ENCODE measurements at regions not wholly inside any gene's neighbourhood (a gene's known extent, or its start where the extent isn't known, plus 50 kb on each side); places are given as distances from the start of the nearest gene placed in this dataset.

DNA sequence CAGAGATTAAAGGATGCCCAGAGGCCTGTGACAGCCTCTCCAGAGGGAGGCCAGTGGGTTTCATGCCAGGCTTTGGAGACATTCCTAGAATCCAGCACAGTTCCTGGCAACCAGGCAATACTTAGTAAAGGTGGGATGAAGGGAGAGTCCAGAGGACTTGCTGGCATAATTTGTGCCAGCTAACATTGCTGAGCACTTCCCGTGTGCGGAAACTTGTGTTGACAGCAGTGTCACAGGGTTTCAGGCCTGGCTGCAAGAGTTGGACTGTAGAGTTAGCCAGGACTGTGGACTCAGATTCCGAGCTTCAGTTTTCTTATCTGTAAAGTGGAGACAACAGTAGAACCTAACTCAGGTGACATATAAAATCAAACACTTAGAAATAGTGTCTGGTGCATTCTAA, 141.7 kb downstream of the SALL1 start:
- Histone ChIP-seq H3K9me3 (replicated peaks; ENCODE audit: control insufficient read depth, insufficient read depth, low read length) (peaks cover 12% of the 10 kb centered on the region), H3K79me2 (ENCODE audit: control insufficient read depth, insufficient read depth, low read length) (no peaks in the 10 kb centered on the region), H2AFZ (ENCODE audit: low read depth, low read length) (no peak overlapping the region), H3K9ac (replicated peaks; ENCODE audit: extremely low read depth, insufficient read depth, low read length) (no peak overlapping the region), H3K9me1 (replicated peaks; ENCODE audit: control insufficient read depth, extremely low read depth, insufficient read depth, low read length) (no peaks in the 10 kb centered on the region), H3K4me1 (ENCODE audit: control insufficient read depth, extremely low read depth, insufficient read depth, low read length) (no peaks in the 10 kb centered on the region), H3K4me2 (ENCODE audit: insufficient read depth, low read length) (no peak overlapping the region), H3K27me3 (ENCODE audit: control insufficient read depth in 2 of 2, insufficient read depth in 2 of 2, low read length in 2 of 2) (no peaks in the 10 kb centered on the region), H3K4me3 (replicated peaks in 1 of 3; ENCODE audit: insufficient read depth in 1 of 3, low read depth in 1 of 3, low read length in 3 of 3) (no peak overlapping the region), H4K20me1 (replicated peaks; ENCODE audit: control insufficient read depth, extremely low read depth, insufficient read depth, low read length) (no peaks in the 10 kb centered on the region), H3K36me3 (ENCODE audit: control insufficient read depth in 2 of 2, extremely low read depth in 1 of 2, insufficient read depth in 2 of 2, low read length in 2 of 2) (no peaks in the 10 kb centered on the region), H3K27ac (ENCODE audit: insufficient read depth, low read depth, low read length) (no peak overlapping the region)
- FAIRE-seq (no peak), DNase-seq (ENCODE audit: low read depth, low spot score) (no peak)
- dilution Hi-C loops (cut with MboI; ENCODE audit: extremely low pct_ligation_motif_present, low sequenced_read_pairs) (no loop called here), intact Hi-C loops (cut with micrococcal nuclease) (no loop called here)
- no peak for TF ChIP-seq JUN (IDR thresholded peaks at IDR 0.05; ENCODE audit: borderline replicate concordance, insufficient read depth, insufficient read length, low read depth)
- TF ChIP-seq, protein P1, sequence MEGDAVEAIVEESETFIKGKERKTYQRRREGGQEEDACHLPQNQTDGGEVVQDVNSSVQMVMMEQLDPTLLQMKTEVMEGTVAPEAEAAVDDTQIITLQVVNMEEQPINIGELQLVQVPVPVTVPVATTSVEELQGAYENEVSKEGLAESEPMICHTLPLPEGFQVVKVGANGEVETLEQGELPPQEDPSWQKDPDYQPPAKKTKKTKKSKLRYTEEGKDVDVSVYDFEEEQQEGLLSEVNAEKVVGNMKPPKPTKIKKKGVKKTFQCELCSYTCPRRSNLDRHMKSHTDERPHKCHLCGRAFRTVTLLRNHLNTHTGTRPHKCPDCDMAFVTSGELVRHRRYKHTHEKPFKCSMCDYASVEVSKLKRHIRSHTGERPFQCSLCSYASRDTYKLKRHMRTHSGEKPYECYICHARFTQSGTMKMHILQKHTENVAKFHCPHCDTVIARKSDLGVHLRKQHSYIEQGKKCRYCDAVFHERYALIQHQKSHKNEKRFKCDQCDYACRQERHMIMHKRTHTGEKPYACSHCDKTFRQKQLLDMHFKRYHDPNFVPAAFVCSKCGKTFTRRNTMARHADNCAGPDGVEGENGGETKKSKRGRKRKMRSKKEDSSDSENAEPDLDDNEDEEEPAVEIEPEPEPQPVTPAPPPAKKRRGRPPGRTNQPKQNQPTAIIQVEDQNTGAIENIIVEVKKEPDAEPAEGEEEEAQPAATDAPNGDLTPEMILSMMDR (IDR thresholded peaks at IDR 0.05; ENCODE audit: extremely low read depth in 1 of 2, insufficient read depth in 1 of 2, low read depth in 1 of 2, low read length in 2 of 2), result no peak
- no TSS peak for BruUV-seq (replicated peaks)
- ChIA-PET CTCF (no interaction called here), POLR2A (no interaction called here)

DNA sequence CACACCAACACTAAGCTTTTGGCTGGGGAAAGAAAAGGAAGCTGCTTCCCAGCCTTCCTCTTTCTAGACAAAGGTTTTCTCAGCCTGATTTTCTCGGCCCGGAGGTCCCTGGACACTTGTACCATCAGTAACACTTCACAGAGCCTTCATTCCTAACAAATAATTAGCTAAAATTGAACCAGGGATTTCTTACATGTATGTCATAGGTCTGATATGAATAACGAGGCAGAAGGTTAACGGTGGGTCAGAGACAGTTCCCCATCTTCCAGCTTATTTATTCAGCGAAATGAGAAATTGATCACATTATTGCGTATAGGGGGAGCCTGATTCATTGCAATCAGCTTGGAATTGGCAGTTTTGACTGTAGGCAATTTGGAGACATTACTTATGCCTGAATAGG, 142.5 kb downstream of the SALL1 start:
- intact Hi-C loops (cut with micrococcal nuclease), result no loop called here
- no peak overlapping the region for H2AFZ ChIP-seq (ENCODE audit: low read depth, low read length)
- no peak for FAIRE-seq
- POLR2A ChIA-PET, result no interaction called here
- H4K20me1 ChIP-seq (replicated peaks; ENCODE audit: control insufficient read depth, extremely low read depth, insufficient read depth, low read length), result no peaks in the 10 kb centered on the region
- no peaks in the 10 kb centered on the region for H3K4me1 ChIP-seq (ENCODE audit: control insufficient read depth, extremely low read depth, insufficient read depth, low read length)
- no peak overlapping the region for H3K9ac ChIP-seq (replicated peaks; ENCODE audit: extremely low read depth, insufficient read depth, low read length)
- no peak for TF ChIP-seq JUN (IDR thresholded peaks at IDR 0.05; ENCODE audit: borderline replicate concordance, insufficient read depth, insufficient read length, low read depth)
- no peak for TF ChIP-seq POLR2A (IDR thresholded peaks at IDR 0.05; ENCODE audit: low read depth, low read length)
- TF ChIP-seq POLR2AphosphoS5 (IDR thresholded peaks at IDR 0.05; ENCODE audit: insufficient read depth, low read depth, low read length), result no peak
- TF ChIP-seq, protein P1 (IDR thresholded peaks at IDR 0.05; ENCODE audit: extremely low read depth in 1 of 2, insufficient read depth in 1 of 2, low read depth in 1 of 2, low read length in 2 of 2), result no peak
- no peak for TF ChIP-seq GATA2 (IDR thresholded peaks at IDR 0.05; ENCODE audit: insufficient read depth, insufficient read length, low read depth, low read length)
- no peak for TF ChIP-seq MYC (IDR thresholded peaks at IDR 0.05; ENCODE audit: low read depth, low read length)
- TF ChIP-seq, protein P2, sequence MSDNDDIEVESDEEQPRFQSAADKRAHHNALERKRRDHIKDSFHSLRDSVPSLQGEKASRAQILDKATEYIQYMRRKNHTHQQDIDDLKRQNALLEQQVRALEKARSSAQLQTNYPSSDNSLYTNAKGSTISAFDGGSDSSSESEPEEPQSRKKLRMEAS (IDR thresholded peaks at IDR 0.05; ENCODE audit: insufficient read depth, insufficient read length), result no peak
- no peak for TF ChIP-seq FOS (IDR thresholded peaks at IDR 0.05; ENCODE audit: borderline replicate concordance, insufficient read depth, low read length)
- no peak for TF ChIP-seq EZH2 (IDR thresholded peaks at IDR 0.05; ENCODE audit: borderline replicate concordance, low read depth, low read length, severe bottlenecking)
- no peak overlapping the region for H3K27ac ChIP-seq (ENCODE audit: insufficient read depth, low read depth, low read length)
- CTCF ChIA-PET, result no interaction called here
- H3K36me3 ChIP-seq (ENCODE audit: control insufficient read depth in 2 of 2, extremely low read depth in 1 of 2, insufficient read depth in 2 of 2, low read length in 2 of 2), result no peaks in the 10 kb centered on the region
- H3K4me2 ChIP-seq (ENCODE audit: insufficient read depth, low read length), result no peak overlapping the region
- no peaks in the 10 kb centered on the region for H3K79me2 ChIP-seq (ENCODE audit: control insufficient read depth, insufficient read depth, low read length)
- dilution Hi-C loops (cut with MboI; ENCODE audit: extremely low pct_ligation_motif_present, low sequenced_read_pairs), result no loop called here
- peaks cover 12% of the 10 kb centered on the region for H3K9me3 ChIP-seq (replicated peaks; ENCODE audit: control insufficient read depth, insufficient read depth, low read length)
- no peak for DNase-seq (ENCODE audit: low read depth, low spot score)
- no peaks in the 10 kb centered on the region for H3K9me1 ChIP-seq (replicated peaks; ENCODE audit: control insufficient read depth, extremely low read depth, insufficient read depth, low read length)
- no peaks in the 10 kb centered on the region for H3K27me3 ChIP-seq (ENCODE audit: control insufficient read depth in 2 of 2, insufficient read depth in 2 of 2, low read length in 2 of 2)
- H3K4me3 ChIP-seq (replicated peaks in 1 of 3; ENCODE audit: insufficient read depth in 1 of 3, low read depth in 1 of 3, low read length in 3 of 3), result no peak overlapping the region
- BruUV-seq (replicated peaks), result no TSS peak

Measured in endothelial cell of umbilical vein (primary cell).